ENCODE measurements at regions not wholly inside any gene's neighbourhood (a gene's known extent, or its start where the extent isn't known, plus 50 kb on each side); places are given as distances from the start of the nearest gene placed in this dataset.

- Histone ChIP-seq H4K20me1 (ENCODE audit: insufficient read depth, low read length) (no peaks in the 10 kb centered on the region), H3K79me2 (ENCODE audit: insufficient read depth, low read length) (no peaks in the 10 kb centered on the region), H3K27me3 (ENCODE audit: control insufficient read depth in 2 of 2, insufficient read depth in 2 of 2, low read length in 2 of 2) (no peaks in the 10 kb centered on the region), H3K4me1 (ENCODE audit: control insufficient read depth in 1 of 2, insufficient read depth in 2 of 2, low read length in 2 of 2) (no peaks in the 10 kb centered on the region), H3K4me2 (replicated peaks; ENCODE audit: extremely low read depth, low read length, poor library complexity, severe bottlenecking) (no peak overlapping the region), H3K27ac (ENCODE audit: low read depth in 1 of 2, low read length in 2 of 2) (no peak overlapping the region), H3K4me3 (replicated peaks in 1 of 3; ENCODE audit: low read depth in 2 of 3, low read length in 3 of 3) (no peak overlapping the region), H2AFZ (ENCODE audit: insufficient read depth, low read depth, low read length, poor library complexity, severe bottlenecking) (no peak overlapping the region), H3K9ac (ENCODE audit: insufficient read depth, low read length, poor library complexity, severe bottlenecking) (no peak overlapping the region), H3K9me3 (replicated peaks in 1 of 2; ENCODE audit: control insufficient read depth in 1 of 2, insufficient read depth in 1 of 2, low read length in 2 of 2) (no peaks in the 10 kb centered on the region), H3K36me3 (replicated peaks in 1 of 2; ENCODE audit: control insufficient read depth in 1 of 2, insufficient read depth in 2 of 2, low read length in 2 of 2) (no peaks in the 10 kb centered on the region)
- Mint-ChIP-seq H3K27ac (no peak overlapping the region), H3K36me3 (no peaks in the 10 kb centered on the region), H3K4me3 (no peak overlapping the region), H3K27me3 (ENCODE audit: low read depth in 3 of 3) (peaks cover 2 to 7% (median 3%) of the 10 kb centered on the region in 3 donors), H3K4me1 (no peaks in the 10 kb centered on the region), H3K9me3 (peaks cover 0 to 3% (median 0%) of the 10 kb centered on the region in 7 donors)
- no peak for DNase-seq
- intact Hi-C loops (cut with micrococcal nuclease), result no loop called here
- 93% methylated on average over 3 of the region's 3 CpGs for WGBS (ENCODE audit: insufficient coverage)
- TF ChIP-seq CTCF (IDR thresholded peaks at IDR 0.05), result no peak
Observed at GRCh38 chr3:170637306-170637705, 51.4 kb upstream of the SLC7A14 start.

DNA sequence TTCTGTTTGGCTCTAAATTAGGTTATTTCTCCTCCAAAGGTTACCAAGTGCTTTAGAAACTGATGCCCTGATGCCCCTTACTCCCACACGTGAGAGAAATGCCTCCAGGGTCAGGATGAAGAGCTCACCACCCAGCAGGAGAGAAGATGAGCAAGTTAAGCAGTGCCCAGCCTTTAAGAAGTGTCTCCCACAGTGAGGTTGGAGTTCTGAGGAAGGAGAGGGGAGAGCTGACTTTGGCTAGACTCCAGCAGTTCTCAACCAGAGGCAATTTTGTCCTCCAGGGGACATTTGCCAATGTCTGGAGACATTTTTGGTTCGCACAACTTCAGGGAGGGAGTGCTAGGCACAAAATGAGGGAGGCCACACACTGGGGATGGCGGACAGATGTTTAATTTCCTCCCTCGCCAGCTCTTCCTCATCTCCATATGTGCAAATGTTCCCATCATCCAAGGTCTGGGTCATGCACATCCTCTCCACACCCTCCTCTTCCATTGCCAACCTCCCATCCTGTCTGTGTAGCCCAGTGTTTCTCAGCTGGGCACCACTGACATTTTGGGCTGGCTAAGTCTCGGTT is 50.6 kb upstream of the SLC7A14 start:
- H3K27ac Mint-ChIP-seq, result no peak overlapping the region
- intact Hi-C loops (cut with micrococcal nuclease), result no loop called here
- no peaks in the 10 kb centered on the region for H3K36me3 Mint-ChIP-seq
- Histone ChIP-seq H4K20me1 (ENCODE audit: insufficient read depth, low read length) (no peaks in the 10 kb centered on the region), H3K36me3 (replicated peaks in 1 of 2; ENCODE audit: control insufficient read depth in 1 of 2, insufficient read depth in 2 of 2, low read length in 2 of 2) (no peaks in the 10 kb centered on the region), H3K27me3 (ENCODE audit: control insufficient read depth in 2 of 2, insufficient read depth in 2 of 2, low read length in 2 of 2) (no peaks in the 10 kb centered on the region), H3K4me2 (replicated peaks; ENCODE audit: extremely low read depth, low read length, poor library complexity, severe bottlenecking) (no peak overlapping the region), H3K79me2 (ENCODE audit: insufficient read depth, low read length) (no peaks in the 10 kb centered on the region), H3K27ac (ENCODE audit: low read depth in 1 of 2, low read length in 2 of 2) (no peak overlapping the region), H3K9ac (ENCODE audit: insufficient read depth, low read length, poor library complexity, severe bottlenecking) (no peak overlapping the region), H2AFZ (ENCODE audit: insufficient read depth, low read depth, low read length, poor library complexity, severe bottlenecking) (no peak overlapping the region), H3K4me3 (replicated peaks in 1 of 3; ENCODE audit: low read depth in 2 of 3, low read length in 3 of 3) (no peak overlapping the region), H3K9me3 (replicated peaks in 1 of 2; ENCODE audit: control insufficient read depth in 1 of 2, insufficient read depth in 1 of 2, low read length in 2 of 2) (no peaks in the 10 kb centered on the region), H3K4me1 (ENCODE audit: control insufficient read depth in 1 of 2, insufficient read depth in 2 of 2, low read length in 2 of 2) (no peaks in the 10 kb centered on the region)
- TF ChIP-seq CTCF (IDR thresholded peaks at IDR 0.05), result no peak
- no peaks in the 10 kb centered on the region for H3K4me1 Mint-ChIP-seq
- peaks cover 0 to 3% (median 0%) of the 10 kb centered on the region in 7 donors for H3K9me3 Mint-ChIP-seq
- H3K4me3 Mint-ChIP-seq, result no peak overlapping the region
- WGBS (ENCODE audit: insufficient coverage), result 86% methylated on average over 3 of the region's 5 CpGs
- peaks cover 0 to 6% (median 2%) of the 10 kb centered on the region in 3 donors for H3K27me3 Mint-ChIP-seq (ENCODE audit: low read depth in 3 of 3)
- DNase-seq, result no peak
